LNCaP clone FGC (cell line): ENCODE measurements at regions not wholly inside any gene's neighbourhood (a gene's known extent, or its start where the extent isn't known, plus 50 kb on each side); places are given as distances from the start of the nearest gene placed in this dataset.

Experiments
- DNase-seq: peaks from one replicate; pipeline ENCODE4 v3.0.0-alpha.2; 2011; ENCODE audit warnings: low read depth
- H3K4me3 ChIP-seq: 2 replicates; pipeline ENCODE4 v1.5.1; 2011; ENCODE audit warnings: mild to moderate bottlenecking, low read depth, low read length, control low read depth
- TF ChIP-seq, protein P1 (sequence below): IDR thresholded peaks from 2 replicates; pipeline ENCODE4 v1.5.1; 2012; ENCODE audit warnings: mild to moderate bottlenecking; ENCODE audit not compliant: control insufficient read depth, insufficient read depth; ENCODE audit errors: extremely low read depth

DNA sequence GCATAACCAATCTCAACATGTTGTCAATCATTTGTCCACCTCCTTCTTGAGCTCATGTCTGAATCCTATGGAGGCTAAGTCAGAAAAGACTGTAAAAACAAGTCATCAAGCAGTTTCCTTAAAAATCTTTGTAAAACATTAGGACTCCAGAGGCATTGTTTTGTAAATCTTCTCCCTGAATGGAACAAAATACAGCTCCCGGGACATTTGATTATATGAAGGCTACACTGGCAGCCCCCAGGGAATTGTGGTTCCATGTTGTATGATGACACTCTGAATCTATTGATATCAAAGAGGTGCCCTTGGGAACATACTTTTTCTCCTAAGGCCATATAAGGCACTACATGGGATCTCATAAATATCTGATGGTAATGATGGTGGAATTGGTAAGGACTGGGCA is 83.2 kb upstream of the NUDT12 start:
- H3K4me3 ChIP-seq = no peak overlapping the region
- TF ChIP-seq, protein P1, sequence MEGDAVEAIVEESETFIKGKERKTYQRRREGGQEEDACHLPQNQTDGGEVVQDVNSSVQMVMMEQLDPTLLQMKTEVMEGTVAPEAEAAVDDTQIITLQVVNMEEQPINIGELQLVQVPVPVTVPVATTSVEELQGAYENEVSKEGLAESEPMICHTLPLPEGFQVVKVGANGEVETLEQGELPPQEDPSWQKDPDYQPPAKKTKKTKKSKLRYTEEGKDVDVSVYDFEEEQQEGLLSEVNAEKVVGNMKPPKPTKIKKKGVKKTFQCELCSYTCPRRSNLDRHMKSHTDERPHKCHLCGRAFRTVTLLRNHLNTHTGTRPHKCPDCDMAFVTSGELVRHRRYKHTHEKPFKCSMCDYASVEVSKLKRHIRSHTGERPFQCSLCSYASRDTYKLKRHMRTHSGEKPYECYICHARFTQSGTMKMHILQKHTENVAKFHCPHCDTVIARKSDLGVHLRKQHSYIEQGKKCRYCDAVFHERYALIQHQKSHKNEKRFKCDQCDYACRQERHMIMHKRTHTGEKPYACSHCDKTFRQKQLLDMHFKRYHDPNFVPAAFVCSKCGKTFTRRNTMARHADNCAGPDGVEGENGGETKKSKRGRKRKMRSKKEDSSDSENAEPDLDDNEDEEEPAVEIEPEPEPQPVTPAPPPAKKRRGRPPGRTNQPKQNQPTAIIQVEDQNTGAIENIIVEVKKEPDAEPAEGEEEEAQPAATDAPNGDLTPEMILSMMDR = no peak
- no peak for DNase-seq

DNA sequence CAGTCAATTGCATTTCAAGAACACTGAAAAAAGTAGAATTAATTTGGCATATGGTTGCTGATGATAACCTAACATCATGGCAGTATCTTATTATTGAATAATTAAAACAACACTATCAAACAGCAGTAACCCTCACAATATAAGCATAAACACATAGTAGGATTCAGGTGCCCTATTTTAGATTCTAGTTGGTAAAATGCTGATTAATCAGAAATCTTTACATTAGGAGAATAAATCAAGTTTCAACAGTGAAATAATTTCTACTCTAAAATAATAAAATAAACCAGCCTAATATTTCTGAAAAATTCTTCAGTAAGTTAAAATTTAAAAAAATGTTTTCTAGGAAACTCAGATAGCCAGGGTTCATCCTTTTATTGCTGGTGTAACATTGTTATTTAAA is 76.4 kb upstream of the NUDT12 start:
- TF ChIP-seq, protein P1 = no peak
- H3K4me3 ChIP-seq = no peak overlapping the region
- DNase-seq = no peak

DNA sequence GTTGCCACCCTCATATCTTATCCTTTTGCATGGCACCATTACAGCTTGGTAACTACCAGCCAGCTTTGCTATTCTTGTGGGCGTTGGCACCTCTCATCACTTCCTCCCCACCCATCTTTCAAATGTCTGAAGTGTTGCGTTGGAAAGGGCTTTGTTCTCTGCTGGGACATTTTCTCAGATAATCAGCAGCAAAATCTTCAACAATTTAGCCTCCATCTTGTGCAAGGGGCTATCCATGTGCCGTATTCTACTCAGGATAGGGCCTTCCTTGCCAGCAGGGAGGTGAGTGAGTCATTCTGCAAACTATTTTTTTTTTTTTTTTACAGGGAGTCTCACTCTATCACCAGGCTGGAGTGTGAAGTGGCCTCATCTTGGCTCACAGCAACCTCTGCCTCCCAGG is 62.1 kb upstream of the NUDT12 start:
- no peak for DNase-seq
- no peak overlapping the region for H3K4me3 ChIP-seq
- TF ChIP-seq, protein P1 = no peak

DNA sequence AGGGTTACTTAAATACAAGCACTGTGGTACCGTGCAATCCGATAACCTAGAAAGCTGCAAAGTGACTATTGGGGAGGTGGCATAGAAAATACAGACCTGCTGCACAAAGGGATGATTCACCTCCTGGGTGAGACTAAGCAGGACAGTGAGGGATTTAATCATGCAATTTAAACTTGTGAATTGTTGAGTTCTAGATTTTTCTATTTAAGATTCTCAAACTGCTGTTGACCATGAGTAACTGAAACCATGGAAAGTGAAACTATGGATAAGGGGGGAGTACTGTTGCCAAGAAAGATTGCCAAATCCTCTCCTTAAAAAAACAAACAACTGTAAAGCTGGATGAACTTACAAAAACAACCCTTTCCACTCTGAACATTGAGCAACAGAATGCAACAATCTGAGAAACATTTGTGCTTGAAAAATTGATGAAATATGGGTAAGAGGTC is 61.5 kb upstream of the NUDT12 start:
- DNase-seq = no peak
- no peak overlapping the region for H3K4me3 ChIP-seq
- TF ChIP-seq, protein P1 = no peak

DNA sequence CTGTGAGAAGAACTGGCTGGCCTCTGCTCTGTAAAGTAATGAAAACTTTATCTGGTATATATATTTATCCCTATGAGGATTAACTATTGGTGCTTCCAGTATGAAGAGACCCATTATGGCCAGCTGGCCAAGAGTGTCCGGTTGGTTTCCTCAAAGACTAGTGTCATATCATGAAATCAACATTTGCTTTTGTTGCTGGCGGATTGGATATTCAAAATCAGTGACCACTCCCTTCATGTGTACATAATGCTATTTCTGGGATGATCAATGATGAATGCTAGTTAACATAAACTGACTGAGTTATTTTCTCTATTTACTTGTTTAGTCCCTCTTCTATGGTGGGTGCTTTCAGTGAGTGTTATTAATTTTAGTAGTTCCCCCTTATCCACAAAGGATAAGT is 60.8 kb upstream of the NUDT12 start:
- TF ChIP-seq, protein P1 = no peak
- H3K4me3 ChIP-seq = no peak overlapping the region
- no peak for DNase-seq

DNA sequence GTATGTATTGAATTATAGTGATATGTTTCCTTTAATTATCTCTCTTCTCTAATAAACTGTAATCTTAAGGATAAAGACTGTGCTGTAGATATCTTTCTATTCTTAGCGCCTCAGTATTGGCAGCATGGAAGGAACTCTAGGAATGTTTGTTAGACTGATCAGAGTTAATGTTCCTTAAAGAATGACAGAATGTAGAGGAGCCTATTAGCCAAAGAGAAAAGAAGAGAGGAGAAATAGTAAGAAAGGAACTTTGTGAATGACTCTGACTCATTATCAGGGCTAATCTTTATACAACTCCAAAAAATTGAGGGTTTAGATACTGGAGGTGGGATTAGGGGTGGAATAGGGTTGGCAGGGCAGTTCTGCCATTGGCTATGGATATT is 59.0 kb upstream of the NUDT12 start:
- TF ChIP-seq, protein P1 = no peak

DNA sequence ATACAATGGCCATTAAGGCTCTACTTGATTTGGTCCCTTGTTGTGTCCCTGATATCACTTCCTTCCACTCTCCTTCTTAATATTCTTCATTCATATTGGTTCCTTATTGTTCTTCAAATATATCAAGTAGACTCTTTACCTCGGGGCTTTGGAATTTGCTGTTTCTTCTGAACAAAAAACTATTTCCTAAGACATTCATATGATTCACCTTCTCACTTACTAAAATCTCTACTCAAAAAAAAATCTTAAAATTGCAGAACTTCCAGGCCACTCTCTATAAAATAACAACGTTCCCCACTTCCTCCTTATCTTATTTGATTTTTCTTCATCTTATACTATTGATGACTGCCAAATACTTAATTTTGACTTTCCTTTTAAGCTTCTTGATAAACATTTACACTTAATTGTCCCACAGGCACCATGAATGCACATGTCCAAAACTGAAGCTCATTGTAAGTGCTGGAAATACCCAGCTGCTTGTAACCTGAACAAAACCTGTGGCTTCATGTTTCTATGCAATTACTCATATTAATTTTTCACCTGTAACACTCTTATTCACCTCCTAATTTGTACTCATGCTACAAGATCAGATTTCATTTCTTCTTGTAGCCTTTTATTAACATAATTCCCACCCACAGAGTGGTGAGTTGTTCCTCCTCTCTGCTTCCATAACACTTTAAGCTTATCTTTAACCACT is 58.4 kb upstream of the NUDT12 start:
- no peak overlapping the region for H3K4me3 ChIP-seq
- TF ChIP-seq, protein P1 = no peak
- no peak for DNase-seq

More for the DNA sequence above, 59.0 kb upstream of the NUDT12 start:
- no peak for DNase-seq
- no peak overlapping the region for H3K4me3 ChIP-seq
